COLO829 (cell line): ENCODE measurements at regions not wholly inside any gene's neighbourhood (a gene's known extent, or its start where the extent isn't known, plus 50 kb on each side); places are given as distances from the start of the nearest gene placed in this dataset.
A peak's percentile ranks its signal among the peaks of the same experiment; 100 is the strongest.

Experiments used
- DNase-seq: peaks from one replicate; pipeline ENCODE4 v3.0.0; 2012; ENCODE audit warnings: low spot score

- DNase-seq = no peak
Observed at GRCh38 chr15:47377465-47377864, 339.8 kb upstream of the SEMA6D start.

DNA sequence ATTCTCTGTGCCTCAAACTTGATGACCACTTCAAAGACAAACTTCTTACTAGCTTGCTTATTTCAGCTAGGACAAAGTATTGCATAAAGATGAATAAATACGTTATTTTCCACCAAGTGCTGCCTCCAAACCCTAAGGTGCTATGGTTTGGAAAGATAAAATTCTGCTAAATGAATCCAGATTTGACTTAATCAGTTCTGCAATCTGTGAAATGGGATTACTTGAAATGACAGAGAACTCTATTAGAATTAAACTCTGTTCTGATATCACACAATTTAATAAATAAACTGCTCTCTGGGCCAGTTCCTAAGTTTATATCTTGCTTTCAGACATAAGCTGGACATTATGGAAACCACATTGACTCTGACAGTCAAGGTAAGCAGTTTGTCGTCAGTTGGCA is 338.8 kb upstream of the SEMA6D start:
- no peak for DNase-seq

DNA sequence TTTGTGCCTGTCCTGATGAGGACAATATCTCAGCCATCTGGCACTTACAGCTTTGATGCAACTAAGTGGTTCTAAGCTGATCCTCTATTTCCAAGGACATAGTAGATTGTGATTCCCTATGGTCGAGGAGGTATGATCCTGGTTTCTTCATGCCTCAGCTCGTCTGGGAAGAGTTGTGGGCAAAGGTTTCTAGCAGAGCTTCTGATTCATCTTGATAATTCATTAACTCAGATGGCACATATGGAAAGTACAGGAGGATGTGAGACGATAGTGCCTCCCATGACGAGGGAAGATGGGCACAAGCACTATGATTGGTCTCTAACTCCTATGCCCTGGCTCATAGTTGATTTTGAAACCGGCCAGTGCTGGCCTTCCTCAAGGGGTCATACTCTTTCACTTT is 334.2 kb upstream of the SEMA6D start:
- DNase-seq = no peak

DNA sequence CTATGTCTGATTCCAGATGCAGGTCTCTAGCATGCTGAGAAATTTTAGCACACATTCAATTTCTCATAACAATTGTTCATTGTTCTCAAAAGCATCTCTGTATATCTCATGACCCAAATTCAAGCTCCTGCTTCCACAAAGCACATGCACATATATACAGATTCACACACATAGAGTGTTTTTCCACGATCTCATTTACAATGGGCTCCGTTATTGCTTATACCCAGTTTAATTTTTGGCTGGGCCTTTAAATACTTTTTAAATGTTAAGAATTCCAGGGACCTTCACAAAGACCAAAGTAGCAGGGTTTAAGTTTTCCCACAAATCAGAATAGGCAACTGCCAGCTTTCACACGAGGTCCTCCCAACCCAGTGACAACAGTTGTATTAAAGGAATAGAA is 333.5 kb upstream of the SEMA6D start:
- peak; percentile 20 for DNase-seq

- DNase-seq = peak; percentile 53
Observed at GRCh38 chr15:47384341-47384740, 333.0 kb upstream of the SEMA6D start.

GRCh38 chr15:47384776-47385175 is 332.5 kb upstream of the SEMA6D start:
- no peak for DNase-seq

DNA sequence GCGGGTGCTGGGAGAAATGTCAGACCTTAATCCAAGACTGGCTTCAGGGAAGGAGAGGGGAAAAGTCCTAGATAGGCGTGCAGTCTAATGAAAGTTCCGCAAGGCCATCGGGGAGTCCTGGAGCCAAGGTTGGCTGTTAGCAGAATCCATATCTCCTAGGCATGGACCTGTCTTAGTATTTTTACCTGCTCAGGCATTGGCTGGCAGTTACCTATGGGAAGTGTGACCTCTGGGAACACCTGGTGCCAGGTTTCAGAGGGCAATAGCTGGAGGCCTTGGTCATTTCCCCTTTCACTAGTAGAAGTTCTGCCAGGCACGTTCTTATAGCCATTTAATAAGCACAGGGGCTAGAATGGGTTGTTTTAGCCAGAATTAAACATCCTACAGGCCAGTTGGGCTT is 330.8 kb upstream of the SEMA6D start:
- no peak for DNase-seq

GRCh38 chr15:47388299-47388698 is 329.0 kb upstream of the SEMA6D start:
- DNase-seq = peak; percentile 35

GRCh38 chr15:47390208-47390765 is 327.0 kb upstream of the SEMA6D start:
- no peak for DNase-seq

DNA sequence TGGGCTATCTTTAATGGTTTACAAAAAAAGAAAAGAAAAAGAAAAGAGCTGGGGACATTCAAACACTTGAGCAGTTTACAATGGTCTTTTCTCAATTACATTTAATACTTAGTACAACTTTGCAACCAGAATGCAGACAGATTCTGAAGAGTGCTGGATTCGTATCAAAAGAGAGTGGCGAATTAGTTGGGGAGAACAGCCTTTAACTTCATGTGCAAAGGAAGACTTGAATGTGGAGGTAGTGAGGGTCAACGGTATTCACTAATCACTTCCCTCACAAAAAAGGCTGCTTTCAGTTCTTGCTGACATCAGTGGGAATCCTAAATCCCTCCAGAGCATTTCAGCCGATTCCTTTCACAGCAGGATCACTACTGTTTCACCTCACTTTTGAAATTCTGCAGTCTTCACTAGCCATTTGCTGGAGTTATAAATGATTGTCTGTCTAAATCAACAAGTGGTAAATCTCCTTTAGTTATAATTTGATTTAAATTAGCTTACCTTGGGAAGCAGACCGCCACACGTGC is 323.0 kb upstream of the SEMA6D start:
- no peak for DNase-seq

GRCh38 chr15:47395076-47395475 is 322.2 kb upstream of the SEMA6D start:
- DNase-seq = no peak

DNA sequence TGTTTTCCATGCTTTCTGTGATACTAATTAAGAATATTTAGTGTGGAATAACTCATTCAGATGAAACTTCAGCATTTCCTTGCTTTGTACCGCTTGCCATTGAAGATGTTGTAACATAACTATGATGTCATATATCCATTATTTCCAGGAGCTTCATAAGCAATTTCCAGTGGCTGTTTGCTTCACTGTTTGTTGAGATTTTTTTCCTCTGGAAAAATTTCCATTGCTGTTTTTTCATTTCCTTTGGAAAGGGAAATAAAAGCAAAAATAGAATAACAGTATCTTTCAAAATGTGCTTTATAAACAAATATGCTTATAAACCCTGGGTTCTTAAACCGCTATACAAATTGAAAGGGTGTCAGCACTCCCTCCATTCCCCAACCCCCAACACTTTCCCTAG is 319.6 kb upstream of the SEMA6D start:
- no peak for DNase-seq

GRCh38 chr15:47398132-47398531 is 319.2 kb upstream of the SEMA6D start:
- DNase-seq = no peak

- DNase-seq = peak; percentile 21
Observed at GRCh38 chr15:47398594-47398993, 318.7 kb upstream of the SEMA6D start.

DNA sequence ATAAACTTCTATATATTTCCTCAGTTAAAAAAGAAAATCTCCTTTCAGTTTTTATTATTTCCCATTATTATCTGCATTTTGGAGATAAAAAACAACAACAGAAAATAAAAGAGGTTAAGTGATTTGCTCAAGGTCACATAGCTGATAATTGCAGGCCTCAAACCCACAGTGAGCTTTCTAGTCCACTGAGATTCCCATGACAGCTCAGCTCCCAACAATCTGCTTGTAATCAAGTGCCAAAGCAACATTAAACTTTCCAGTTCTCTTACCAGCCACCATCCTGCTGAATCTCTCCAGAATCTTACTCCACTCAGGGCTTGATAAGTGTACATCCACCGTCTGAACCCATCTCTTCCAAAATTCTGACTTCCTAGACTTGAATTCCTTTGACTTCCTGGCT is 318.2 kb upstream of the SEMA6D start:
- DNase-seq = no peak

DNA sequence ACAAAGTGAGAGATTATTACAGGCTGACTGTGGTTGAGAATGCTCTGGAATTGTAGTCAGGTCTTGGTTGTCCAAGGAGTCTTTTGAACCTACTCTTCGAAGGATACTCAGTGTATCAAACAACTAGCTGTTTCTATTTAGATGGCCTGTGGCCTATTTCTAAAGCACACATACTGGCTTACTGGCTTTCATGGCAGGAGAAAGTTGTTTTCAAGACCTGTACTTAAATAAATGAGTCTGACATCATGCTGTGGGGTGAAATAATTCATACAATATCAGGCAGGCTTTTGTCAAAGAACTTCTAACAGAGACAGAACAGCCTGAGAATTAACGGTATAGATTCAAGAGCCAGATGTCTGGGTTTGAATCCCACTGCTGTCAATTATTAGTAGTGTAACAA is 316.7 kb upstream of the SEMA6D start:
- DNase-seq = no peak

DNA sequence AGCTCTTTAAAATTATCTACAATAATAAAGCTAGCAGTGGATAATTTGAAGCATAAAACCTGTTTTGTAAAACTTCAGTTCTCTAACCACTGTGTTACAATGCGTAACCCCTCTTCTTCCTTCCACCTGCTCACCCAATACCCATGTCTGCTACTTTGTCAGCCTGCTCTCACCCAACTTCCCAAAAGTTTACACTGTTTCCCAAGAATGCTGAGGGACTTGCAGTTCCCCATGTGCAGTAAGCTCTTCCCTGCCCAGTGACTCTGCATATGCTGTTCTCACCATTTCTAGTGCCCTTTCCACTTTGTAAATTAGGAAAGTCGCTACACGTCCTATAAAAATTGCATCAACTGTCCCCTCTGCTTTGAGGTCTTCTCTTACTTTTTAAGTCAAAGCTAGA is 315.9 kb upstream of the SEMA6D start:
- DNase-seq = no peak

DNA sequence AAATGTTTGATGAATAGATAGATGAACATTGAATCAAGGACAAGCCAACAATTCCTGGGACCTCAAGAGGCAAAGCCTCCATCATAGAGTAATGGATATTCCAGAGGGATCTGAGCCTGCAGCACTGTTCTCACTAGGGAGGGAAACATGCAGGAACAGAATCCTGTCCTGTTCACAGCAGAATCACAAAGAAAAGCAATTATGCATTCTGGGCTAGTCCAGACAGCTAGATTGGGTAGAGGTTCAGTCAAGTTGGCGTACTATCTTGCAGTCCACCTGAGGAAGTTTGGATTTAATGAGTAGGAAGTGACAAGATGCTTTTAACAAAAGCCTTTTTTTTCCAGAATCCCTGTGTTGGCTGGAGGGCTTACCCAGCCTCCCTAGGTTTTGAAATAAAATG is 314.5 kb upstream of the SEMA6D start:
- no peak for DNase-seq

DNA sequence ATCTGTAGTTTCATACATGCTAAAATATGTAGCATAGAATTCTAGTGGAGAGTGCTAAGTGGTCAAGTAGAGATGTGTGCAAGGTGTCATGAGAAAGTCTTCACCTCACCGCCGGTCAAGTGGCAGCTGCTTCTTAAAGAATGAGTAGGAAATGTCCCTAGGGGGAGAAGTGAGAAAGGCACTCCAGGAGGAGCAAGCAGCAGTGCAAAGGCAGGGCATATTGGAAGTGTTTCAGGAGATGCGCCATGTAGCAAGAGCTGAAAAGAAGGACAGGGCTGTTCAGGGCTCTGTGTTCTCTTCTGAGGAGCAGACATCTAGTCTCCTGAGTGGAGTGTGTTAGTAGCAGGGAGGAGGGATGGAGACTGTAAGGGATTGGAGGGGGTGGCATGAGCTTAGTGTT is 312.4 kb upstream of the SEMA6D start:
- DNase-seq = no peak

GRCh38 chr15:47405365-47406162 is 311.7 kb upstream of the SEMA6D start:
- DNase-seq = no peak

GRCh38 chr15:47407692-47408091 is 309.6 kb upstream of the SEMA6D start:
- DNase-seq = no peak

DNA sequence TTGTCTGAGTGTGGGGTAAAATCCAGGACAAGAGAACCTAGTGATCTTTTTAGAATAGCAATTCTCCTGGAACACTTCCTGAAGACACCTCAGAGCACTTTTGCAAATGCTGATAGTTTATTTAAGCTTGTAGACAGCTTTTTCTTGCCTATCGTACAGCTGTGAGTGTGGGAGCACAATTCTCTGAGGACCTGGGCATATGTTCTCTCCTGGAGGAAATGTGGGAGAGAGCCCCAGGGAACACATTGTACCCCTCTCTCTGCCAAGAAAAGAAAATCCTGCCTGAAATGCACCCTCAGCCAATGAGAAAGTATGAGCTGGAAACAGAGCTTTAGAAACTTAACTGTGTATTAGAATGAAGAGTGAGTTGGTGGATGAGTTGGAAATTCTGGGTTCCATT is 308.3 kb upstream of the SEMA6D start:
- no peak for DNase-seq

GRCh38 chr15:47409600-47409999 is 307.7 kb upstream of the SEMA6D start:
- DNase-seq = no peak

DNA sequence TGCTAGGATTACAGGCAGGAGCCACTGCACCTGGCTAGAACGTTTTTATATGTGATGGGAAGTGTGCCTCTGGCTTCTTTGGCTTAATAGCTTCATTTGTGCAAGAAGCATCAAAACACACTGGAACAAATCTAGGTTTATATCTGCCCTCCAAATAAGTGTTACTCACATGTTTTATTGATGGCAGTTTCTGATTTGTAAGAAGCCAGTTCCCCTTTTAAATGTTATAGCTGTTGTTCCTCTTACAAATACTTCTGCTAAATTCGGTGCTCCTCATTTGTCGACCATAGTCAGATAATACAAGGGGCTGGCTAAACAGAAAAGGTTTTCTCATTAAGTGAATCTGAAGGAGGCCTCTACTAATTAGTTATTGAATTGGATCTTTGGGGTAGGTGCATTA is 307.1 kb upstream of the SEMA6D start:
- DNase-seq = no peak
